Tibial artery (tissue), 4 donors: ENCODE measurements at regions not wholly inside any gene's neighbourhood (a gene's known extent, or its start where the extent isn't known, plus 50 kb on each side); places are given as distances from the start of the nearest gene placed in this dataset.

Experiments
- DNase-seq, 2 donors: peaks; one replicate each; pipeline ENCODE4 v3.0.0-alpha.2; 2019
- H3K27ac ChIP-seq, 2 donors: fragments of 200-600 bp; sonication (generic) in 1 of 2; 1 replicate in 1 of 2; 2 replicates in 1 of 2; pipeline ENCODE4 v1.5.1; 2018 to 2019; ENCODE audit warnings: mild to moderate bottlenecking in 1 of 2
- H3K27me3 ChIP-seq, 2 donors: fragments of 200-600 bp; sonication (generic) in 1 of 2; one replicate each; pipeline versions ENCODE4 v1.5.1 to v1.6.0; 2016 to 2019
- H3K36me3 ChIP-seq, 3 donors: fragments of 200-600 bp; sonication (generic) in 2 of 3; one replicate each; pipeline ENCODE4 v1.5.1; 2016 to 2019; ENCODE audit warnings: mild to moderate bottlenecking in 2 of 3
- H3K4me1 ChIP-seq, 4 donors: fragments of 200-600 bp; sonication (generic) in 2 of 4; 1 replicate in 3 of 4; 2 replicates in 1 of 4; pipeline ENCODE4 v1.5.1; 2016 to 2019
- H3K4me3 ChIP-seq, 2 donors: fragments of 200-600 bp; sonication (generic) in 1 of 2; 1 replicate in 1 of 2; 2 replicates in 1 of 2; pipeline ENCODE4 v1.5.1; 2018 to 2019; ENCODE audit warnings: mild to moderate bottlenecking in 2 of 2
- H3K9me3 ChIP-seq, 3 donors: fragments of 200-600 bp; sonication (generic) in 1 of 3; one replicate each; pipeline ENCODE4 v1.5.1; 2016 to 2019
- intact Hi-C: fragments of 100-400 bp; cut with DNase I; formaldehyde crosslinking; loops from one replicate; pipeline ENCODE4 v1.15.0; 2023; ENCODE audit warnings: low total_unique reads
- TF ChIP-seq, protein P1 (sequence below), 2 experiments: fragments of 200-600 bp in 1 of 2; fragments of 450-650 bp in 1 of 2; IDR thresholded peaks; one replicate each; pipeline ENCODE4 v1.5.1; 2017 to 2019; ENCODE audit warnings: antibody characterized with exemption in 2 of 2, mild to moderate bottlenecking in 1 of 2, moderate library complexity in 1 of 2

- Histone ChIP-seq H3K4me3 (no peak overlapping the region), H3K36me3 (no peaks in the 10 kb centered on the region), H3K4me1 (no peaks in the 10 kb centered on the region), H3K27me3 (no peaks in the 10 kb centered on the region), H3K9me3 (no peaks in the 10 kb centered on the region), H3K27ac (no peak overlapping the region)
- TF ChIP-seq, protein P1, sequence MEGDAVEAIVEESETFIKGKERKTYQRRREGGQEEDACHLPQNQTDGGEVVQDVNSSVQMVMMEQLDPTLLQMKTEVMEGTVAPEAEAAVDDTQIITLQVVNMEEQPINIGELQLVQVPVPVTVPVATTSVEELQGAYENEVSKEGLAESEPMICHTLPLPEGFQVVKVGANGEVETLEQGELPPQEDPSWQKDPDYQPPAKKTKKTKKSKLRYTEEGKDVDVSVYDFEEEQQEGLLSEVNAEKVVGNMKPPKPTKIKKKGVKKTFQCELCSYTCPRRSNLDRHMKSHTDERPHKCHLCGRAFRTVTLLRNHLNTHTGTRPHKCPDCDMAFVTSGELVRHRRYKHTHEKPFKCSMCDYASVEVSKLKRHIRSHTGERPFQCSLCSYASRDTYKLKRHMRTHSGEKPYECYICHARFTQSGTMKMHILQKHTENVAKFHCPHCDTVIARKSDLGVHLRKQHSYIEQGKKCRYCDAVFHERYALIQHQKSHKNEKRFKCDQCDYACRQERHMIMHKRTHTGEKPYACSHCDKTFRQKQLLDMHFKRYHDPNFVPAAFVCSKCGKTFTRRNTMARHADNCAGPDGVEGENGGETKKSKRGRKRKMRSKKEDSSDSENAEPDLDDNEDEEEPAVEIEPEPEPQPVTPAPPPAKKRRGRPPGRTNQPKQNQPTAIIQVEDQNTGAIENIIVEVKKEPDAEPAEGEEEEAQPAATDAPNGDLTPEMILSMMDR (IDR thresholded peaks at IDR 0.05), result no peak
- no peak for DNase-seq
- intact Hi-C loops, result no loop called here
These were observed 386.9 kb downstream of the POM121L12 start for GRCh38 chr7:53422291-53422690.

- DNase-seq, result no peak
- Histone ChIP-seq H3K4me1 (no peaks in the 10 kb centered on the region), H3K36me3 (no peaks in the 10 kb centered on the region), H3K27ac (no peak overlapping the region), H3K9me3 (no peaks in the 10 kb centered on the region), H3K27me3 (no peaks in the 10 kb centered on the region), H3K4me3 (no peak overlapping the region)
- TF ChIP-seq, protein P1 (IDR thresholded peaks at IDR 0.05), result no peak
- intact Hi-C loops, result no loop called here
These were observed 390.8 kb downstream of the POM121L12 start for GRCh38 chr7:53426145-53426750.

GRCh38 chr7:53428045-53428444 lies 392.6 kb downstream of the POM121L12 start:
- Histone ChIP-seq H3K4me1 (no peaks in the 10 kb centered on the region), H3K27me3 (no peaks in the 10 kb centered on the region), H3K27ac (no peak overlapping the region), H3K9me3 (no peaks in the 10 kb centered on the region), H3K36me3 (no peaks in the 10 kb centered on the region), H3K4me3 (no peak overlapping the region)
- no peak for DNase-seq
- intact Hi-C loops, result no loop called here
- TF ChIP-seq, protein P1 (IDR thresholded peaks at IDR 0.05), result no peak

DNA sequence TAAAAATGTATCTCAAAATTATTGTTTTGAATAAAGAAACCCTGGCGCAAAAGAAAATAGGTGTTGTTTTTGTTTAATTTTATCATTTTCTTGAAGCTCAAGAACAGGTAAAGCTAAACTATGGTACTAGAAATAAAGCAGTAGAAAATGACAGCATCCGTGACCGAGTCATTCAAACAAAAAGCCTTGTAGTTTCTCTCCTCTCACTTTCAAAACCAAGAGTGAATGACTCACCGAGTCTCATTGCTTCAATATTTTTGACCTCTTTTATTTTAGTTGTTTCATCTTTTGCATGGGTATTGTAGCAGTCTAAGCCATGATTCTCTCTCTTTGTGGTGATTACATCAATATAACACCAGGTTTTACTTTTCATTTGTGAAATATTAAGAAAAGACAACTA lies 396.5 kb downstream of the POM121L12 start:
- H3K27me3 ChIP-seq, result no peaks in the 10 kb centered on the region
- TF ChIP-seq, protein P1 (IDR thresholded peaks at IDR 0.05), result no peak
- no peaks in the 10 kb centered on the region for H3K36me3 ChIP-seq
- H3K4me1 ChIP-seq, result no peaks in the 10 kb centered on the region
- no peak overlapping the region for H3K27ac ChIP-seq
- H3K4me3 ChIP-seq, result no peak overlapping the region
- intact Hi-C loops, result no loop called here
- no peak for DNase-seq
- no peaks in the 10 kb centered on the region for H3K9me3 ChIP-seq

- Histone ChIP-seq H3K36me3 (no peaks in the 10 kb centered on the region), H3K27me3 (no peaks in the 10 kb centered on the region), H3K4me1 (no peaks in the 10 kb centered on the region), H3K9me3 (no peaks in the 10 kb centered on the region), H3K4me3 (no peak overlapping the region), H3K27ac (no peak overlapping the region)
- DNase-seq, result no peak
- TF ChIP-seq, protein P1 (IDR thresholded peaks at IDR 0.05), result no peak
- intact Hi-C loops, result no loop called here
These were observed 401.9 kb downstream of the POM121L12 start for GRCh38 chr7:53437336-53437735.

GRCh38 chr7:53446170-53446569 lies 410.7 kb downstream of the POM121L12 start:
- Histone ChIP-seq H3K27me3 (no peaks in the 10 kb centered on the region), H3K4me3 (no peak overlapping the region), H3K9me3 (no peaks in the 10 kb centered on the region), H3K36me3 (no peaks in the 10 kb centered on the region), H3K4me1 (no peaks in the 10 kb centered on the region), H3K27ac (no peak overlapping the region)
- intact Hi-C loops, result no loop called here
- TF ChIP-seq, protein P1 (IDR thresholded peaks at IDR 0.05), result no peak
- no peak for DNase-seq
